Liver (tissue), 8 donors: ENCODE measurements at regions not wholly inside any gene's neighbourhood (a gene's known extent, or its start where the extent isn't known, plus 50 kb on each side); places are given as distances from the start of the nearest gene placed in this dataset.

Experiments used
- DNase-seq: peaks from one replicate; pipeline ENCODE4 v3.0.0-alpha.2; 2017; ENCODE audit warnings: low spot score
- H3K27ac ChIP-seq, 2 donors: one replicate each; pipeline ENCODE4 v1.7.0; 2013; ENCODE audit warnings: inconsistent platforms in 2 of 2, low read length in 2 of 2, control low read depth in 1 of 2, low read depth in 1 of 2, mild to moderate bottlenecking in 1 of 2
- H3K27me3 ChIP-seq, 4 donors: one replicate each; pipeline versions ENCODE4 v1.6.1 to v1.7.0; 2013; ENCODE audit warnings: low read length in 3 of 4, inconsistent platforms in 1 of 4, mild to moderate bottlenecking in 1 of 4, moderate library complexity in 1 of 4; ENCODE audit not compliant: control insufficient read depth in 4 of 4, insufficient read depth in 4 of 4
- H3K36me3 ChIP-seq, 4 donors: one replicate each; pipeline versions ENCODE4 v1.6.1 to v1.7.0; 2013; ENCODE audit warnings: low read length in 3 of 4, mild to moderate bottlenecking in 3 of 4, low read depth in 1 of 4, moderate library complexity in 1 of 4; ENCODE audit not compliant: control insufficient read depth in 4 of 4, insufficient read depth in 3 of 4
- H3K4me1 ChIP-seq, 4 donors: one replicate each; pipeline versions ENCODE4 v1.6.1 to v1.7.0; 2013; ENCODE audit warnings: low read length in 3 of 4, mild to moderate bottlenecking in 3 of 4, moderate library complexity in 1 of 4; ENCODE audit not compliant: control insufficient read depth in 4 of 4, insufficient read depth in 4 of 4
- H3K4me3 ChIP-seq, 3 donors: one replicate each; pipeline versions ENCODE4 v1.6.1 to v1.7.0; 2013; ENCODE audit warnings: low read length in 3 of 3, control low read depth in 1 of 3, low read depth in 1 of 3, mild to moderate bottlenecking in 1 of 3
- H3K9ac ChIP-seq, 2 donors: one replicate each; pipeline ENCODE4 v1.7.0; 2013; ENCODE audit warnings: low read length in 2 of 2, mild to moderate bottlenecking in 2 of 2, moderate library complexity in 2 of 2, control low read depth in 1 of 2, low read depth in 1 of 2
- H3K9me3 ChIP-seq, 4 donors: one replicate each; pipeline versions ENCODE4 v1.6.1 to v1.7.0; 2013; ENCODE audit warnings: low read length in 3 of 4; ENCODE audit not compliant: control insufficient read depth in 4 of 4
- ATF3 ChIP-seq: IDR thresholded peaks from 2 replicates; pipeline ENCODE4 v1.6.1; 2016; ENCODE audit warnings: antibody characterized with exemption
- CTCF ChIP-seq: fragments of 150-350 bp; IDR thresholded peaks from 2 replicates; pipeline ENCODE4 v1.5.1; 2017; ENCODE audit warnings: improper control_type of control experiment, low read depth, low read length; ENCODE audit not compliant: missing input control
- FOXA1 ChIP-seq: IDR thresholded peaks from 2 replicates; pipeline ENCODE4 v1.6.1; 2016; ENCODE audit warnings: antibody characterized with exemption
- FOXA2 ChIP-seq: IDR thresholded peaks from 2 replicates; pipeline ENCODE4 v1.6.1; 2016; ENCODE audit warnings: antibody characterized with exemption
- GABPA ChIP-seq, 2 donors: IDR thresholded peaks in 1 of 2; conservative IDR thresholded peaks in 1 of 2; 2 replicates each; pipeline ENCODE4 v1.6.1; 2016; ENCODE audit warnings: antibody characterized with exemption in 2 of 2, mild to moderate bottlenecking in 1 of 2, moderate library complexity in 1 of 2
- HNF4A ChIP-seq, 2 donors: conservative IDR thresholded peaks; 2 replicates each; pipeline ENCODE4 v1.6.1; 2016; ENCODE audit warnings: antibody characterized with exemption in 2 of 2, mild to moderate bottlenecking in 2 of 2
- HNF4G ChIP-seq: IDR thresholded peaks from 2 replicates; pipeline ENCODE4 v1.6.1; 2016; ENCODE audit warnings: antibody characterized with exemption
- MAX ChIP-seq: IDR thresholded peaks from 2 replicates; pipeline ENCODE4 v1.6.1; 2016; ENCODE audit warnings: antibody characterized with exemption
- NR2F2 ChIP-seq: IDR thresholded peaks from 2 replicates; pipeline ENCODE4 v1.6.1; 2016; ENCODE audit warnings: antibody characterized with exemption
- RAD21 ChIP-seq, 2 donors: IDR thresholded peaks; 2 replicates each; pipeline ENCODE4 v1.6.1; 2016; ENCODE audit warnings: antibody characterized with exemption in 2 of 2, mild to moderate bottlenecking in 2 of 2
- REST ChIP-seq: IDR thresholded peaks from 2 replicates; pipeline ENCODE4 v1.6.1; 2016; ENCODE audit warnings: antibody characterized with exemption, mild to moderate bottlenecking
- RXRA ChIP-seq, 2 donors: IDR thresholded peaks; 2 replicates each; pipeline ENCODE4 v1.6.1; 2017 to 2018; ENCODE audit warnings: antibody characterized with exemption in 2 of 2, mild to moderate bottlenecking in 1 of 2
- SP1 ChIP-seq: IDR thresholded peaks from 2 replicates; pipeline ENCODE4 v1.6.1; 2018; ENCODE audit warnings: antibody characterized with exemption, mild to moderate bottlenecking
- TAF1 ChIP-seq: conservative IDR thresholded peaks from 2 replicates; pipeline ENCODE4 v1.6.1; 2016; ENCODE audit warnings: antibody characterized with exemption, mild to moderate bottlenecking
- YY1 ChIP-seq: IDR thresholded peaks from 2 replicates; pipeline ENCODE4 v1.6.1; 2016; ENCODE audit warnings: antibody characterized with exemption, mild to moderate bottlenecking
- WGBS: extraction: QIAGEN DNeasy Blood & Tissue Kit; methylation state at CpG from one replicate; pipeline ENCODE4 v1.1.7; 2013; 5-methylcytosine and 5-hydroxymethylcytosine counted together
- donor health status: healthy.
- donor health status: healthy.
- donor health status: healthy.
- donor health status: healthy.
- donor health status: healthy.

GRCh38 chr12:77728018-77728417, 102.7 kb upstream of the NAV3 start:
- Histone ChIP-seq H3K9me3 (no peaks in the 10 kb centered on the region), H3K4me3 (no peak overlapping the region), H3K27ac (no peak overlapping the region), H3K4me1 (no peaks in the 10 kb centered on the region), H3K27me3 (no peaks in the 10 kb centered on the region), H3K36me3 (no peaks in the 10 kb centered on the region), H3K9ac (no peak overlapping the region)
- DNase-seq: no peak
- WGBS: 86% methylated on average over 2 of the region's 2 CpGs
- TF ChIP-seq FOXA2 (no peak), RXRA (IDR thresholded peaks at IDR 0.05) (no peak), FOXA1 (no peak), HNF4G (no peak), NR2F2 (no peak), RAD21 (IDR thresholded peaks at IDR 0.05) (no peak), ATF3 (no peak), SP1 (no peak), REST (no peak), GABPA (IDR thresholded peaks at IDR 0.05 in 1 of 2, conservative IDR thresholded peaks at IDR 0.05 in 1 of 2) (no peak), CTCF (no peak)

GRCh38 chr12:77727442-77728001, 103.2 kb upstream of the NAV3 start:
- H3K9ac ChIP-seq: no peak overlapping the region
- no peaks in the 10 kb centered on the region for H3K27me3 ChIP-seq
- no peaks in the 10 kb centered on the region for H3K36me3 ChIP-seq
- H3K4me1 ChIP-seq: no peaks in the 10 kb centered on the region
- H3K9me3 ChIP-seq: no peaks in the 10 kb centered on the region
- no peak overlapping the region for H3K4me3 ChIP-seq
- WGBS: 79% methylated on average over 4 of the region's 4 CpGs
- no peak for TF ChIP-seq NR2F2
- no peak for TF ChIP-seq FOXA2
- TF ChIP-seq FOXA1: no peak
- TF ChIP-seq MAX: no peak
- no peak for TF ChIP-seq YY1
- no peak for TF ChIP-seq REST
- no peak for TF ChIP-seq RAD21 (IDR thresholded peaks at IDR 0.05)
- no peak for TF ChIP-seq RXRA (IDR thresholded peaks at IDR 0.05)
- no peak for TF ChIP-seq CTCF
- no peak for TF ChIP-seq TAF1
- no peak for TF ChIP-seq HNF4A (conservative IDR thresholded peaks at IDR 0.05)
- TF ChIP-seq GABPA (IDR thresholded peaks at IDR 0.05 in 1 of 2, conservative IDR thresholded peaks at IDR 0.05 in 1 of 2): no peak
- H3K27ac ChIP-seq: no peak overlapping the region
- no peak for DNase-seq
